NT2/D1 (cell line): ENCODE measurements at regions not wholly inside any gene's neighbourhood (a gene's known extent, or its start where the extent isn't known, plus 50 kb on each side); places are given as distances from the start of the nearest gene placed in this dataset.

Experiments
- SUZ12 ChIP-seq: IDR thresholded peaks from 2 replicates; pipeline ENCODE4 v1.6.1; 2011; ENCODE audit not compliant: insufficient read length, insufficient read depth; ENCODE audit errors: extremely low read depth
- YY1 ChIP-seq: IDR thresholded peaks from 2 replicates; pipeline ENCODE4 v1.6.1; 2011; ENCODE audit not compliant: insufficient read length, insufficient read depth
- ZNF274 ChIP-seq: IDR thresholded peaks from 2 replicates; pipeline ENCODE4 v1.6.1; 2011; ENCODE audit warnings: mild to moderate bottlenecking, low read depth, low read length

GRCh38 chr4:89617317-89617716 lies 219.6 kb downstream of the SNCA start:
- no peak for TF ChIP-seq SUZ12
- no peak for TF ChIP-seq ZNF274
- no peak for TF ChIP-seq YY1
